ENCODE measurements at regions not wholly inside any gene's neighbourhood (a gene's known extent, or its start where the extent isn't known, plus 50 kb on each side); places are given as distances from the start of the nearest gene placed in this dataset.

DNA sequence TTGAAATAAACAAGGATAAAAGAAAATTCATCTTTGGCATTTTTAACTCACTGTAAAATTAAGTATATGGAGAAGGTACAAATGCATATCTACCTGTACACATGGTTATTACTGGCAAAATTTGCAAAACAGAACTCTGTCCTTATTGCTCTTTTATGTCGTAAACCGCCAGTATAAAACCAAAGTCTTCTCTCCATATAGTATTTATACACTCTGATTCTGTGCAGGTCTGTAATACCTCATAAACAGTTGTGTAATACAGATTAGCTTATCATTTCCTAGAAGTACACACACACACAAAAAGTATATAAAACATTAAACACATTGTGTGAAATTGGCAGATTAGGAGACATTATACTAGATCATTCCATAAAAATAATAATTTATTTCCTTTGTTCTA, 406.6 kb upstream of the ANO3 start:
- H3K9me3 ChIP-seq = no peaks in the 10 kb centered on the region
- no peak overlapping the region for H2AFZ ChIP-seq (ENCODE audit: low read depth)
- WGBS (ENCODE audit: low lambda C conversion rate) = 64% methylated on average over 2 of the region's 2 CpGs
- H4K20me1 ChIP-seq (ENCODE audit: insufficient read depth) = no peaks in the 10 kb centered on the region
- no peak overlapping the region for H3K27ac ChIP-seq (ENCODE audit: low read depth in 2 of 2, low read length in 1 of 2)
- H3K36me3 ChIP-seq (replicated peaks in 1 of 2; ENCODE audit: control insufficient read depth in 1 of 2, insufficient read depth in 2 of 2, low read length in 1 of 2) = no peaks in the 10 kb centered on the region
- DNase-seq = no peak
- no peaks in the 10 kb centered on the region for H3F3A ChIP-seq (replicated peaks; ENCODE audit: insufficient read depth)
- no peaks in the 10 kb centered on the region; a peak in 1 of 4 replicates for H3K4me1 ChIP-seq (ENCODE audit: control insufficient read depth in 1 of 2, insufficient read depth in 2 of 2, low read depth in 1 of 2, low read length in 1 of 2)
- CTCF ChIA-PET = no interaction called here
- no peaks in the 10 kb centered on the region for H3K79me2 ChIP-seq (ENCODE audit: insufficient read depth)
- H3K9ac ChIP-seq = no peak overlapping the region
- H3K4me3 ChIP-seq (ENCODE audit: low read depth in 2 of 2, low read length in 1 of 2) = no peak overlapping the region
- POLR2A ChIA-PET = no interaction called here
- no peak overlapping the region for H3K4me2 ChIP-seq
- H3K9me2 ChIP-seq = no peaks in the 10 kb centered on the region
- H3K27me3 ChIP-seq (ENCODE audit: insufficient read depth) = no peaks in the 10 kb centered on the region
- TF ChIP-seq RCOR1 (IDR thresholded peaks at IDR 0.05; ENCODE audit: low read length) = no peak
- TF ChIP-seq MAX (IDR thresholded peaks at IDR 0.05; ENCODE audit: low read depth) = no peak
- no peak for TF ChIP-seq TAF1 (IDR thresholded peaks at IDR 0.05; ENCODE audit: borderline replicate concordance, low read depth, low read length)
- no peak for TF ChIP-seq EP300 (IDR thresholded peaks at IDR 0.05; ENCODE audit: borderline replicate concordance in 1 of 2, low read depth in 1 of 2, low read length in 1 of 2)

GRCh38 chr11:25927411-25927953, 404.4 kb upstream of the ANO3 start:
- no peaks in the 10 kb centered on the region for H4K20me1 ChIP-seq (ENCODE audit: insufficient read depth)
- H3K36me3 ChIP-seq (replicated peaks in 1 of 2; ENCODE audit: control insufficient read depth in 1 of 2, insufficient read depth in 2 of 2, low read length in 1 of 2) = no peaks in the 10 kb centered on the region
- no peaks in the 10 kb centered on the region for H3K9me2 ChIP-seq
- no peaks in the 10 kb centered on the region for H3F3A ChIP-seq (replicated peaks; ENCODE audit: insufficient read depth)
- no peaks in the 10 kb centered on the region for H3K9me3 ChIP-seq
- no peak overlapping the region for H2AFZ ChIP-seq (ENCODE audit: low read depth)
- H3K27ac ChIP-seq (ENCODE audit: low read depth in 2 of 2, low read length in 1 of 2) = no peak overlapping the region
- H3K4me3 ChIP-seq (ENCODE audit: low read depth in 2 of 2, low read length in 1 of 2) = no peak overlapping the region
- H3K79me2 ChIP-seq (ENCODE audit: insufficient read depth) = no peaks in the 10 kb centered on the region
- no peaks in the 10 kb centered on the region; a peak in 1 of 4 replicates for H3K4me1 ChIP-seq (ENCODE audit: control insufficient read depth in 1 of 2, insufficient read depth in 2 of 2, low read depth in 1 of 2, low read length in 1 of 2)
- no peak overlapping the region for H3K4me2 ChIP-seq
- CTCF ChIA-PET = no interaction called here
- no peaks in the 10 kb centered on the region for H3K27me3 ChIP-seq (ENCODE audit: insufficient read depth)
- POLR2A ChIA-PET = no interaction called here
- TF ChIP-seq, protein P1, sequence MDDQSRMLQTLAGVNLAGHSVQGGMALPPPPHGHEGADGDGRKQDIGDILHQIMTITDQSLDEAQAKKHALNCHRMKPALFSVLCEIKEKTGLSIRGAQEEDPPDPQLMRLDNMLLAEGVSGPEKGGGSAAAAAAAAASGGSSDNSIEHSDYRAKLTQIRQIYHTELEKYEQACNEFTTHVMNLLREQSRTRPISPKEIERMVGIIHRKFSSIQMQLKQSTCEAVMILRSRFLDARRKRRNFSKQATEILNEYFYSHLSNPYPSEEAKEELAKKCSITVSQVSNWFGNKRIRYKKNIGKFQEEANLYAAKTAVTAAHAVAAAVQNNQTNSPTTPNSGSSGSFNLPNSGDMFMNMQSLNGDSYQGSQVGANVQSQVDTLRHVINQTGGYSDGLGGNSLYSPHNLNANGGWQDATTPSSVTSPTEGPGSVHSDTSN (IDR thresholded peaks at IDR 0.05) = no peak
- TF ChIP-seq RAD21 (IDR thresholded peaks at IDR 0.05; ENCODE audit: low read length) = no peak
- no peak for TF ChIP-seq RFX5 (IDR thresholded peaks at IDR 0.05; ENCODE audit: low read length)
- TF ChIP-seq POLR2AphosphoS5 (IDR thresholded peaks at IDR 0.05; ENCODE audit: low read depth, low read length) = no peak
- no peak for TF ChIP-seq EZH2phosphoT487 (IDR thresholded peaks at IDR 0.05; ENCODE audit: borderline replicate concordance, low read depth)
- no peak for TF ChIP-seq NFIC (IDR thresholded peaks at IDR 0.05; ENCODE audit: borderline replicate concordance)
- no peak for TF ChIP-seq SMC3 (IDR thresholded peaks at IDR 0.05; ENCODE audit: low read depth, low read length)
- TF ChIP-seq FOSL2 (IDR thresholded peaks at IDR 0.05; ENCODE audit: borderline replicate concordance, low read depth) = no peak
- H3K9ac ChIP-seq = no peak overlapping the region
- 37% methylated on average over 3 of the region's 3 CpGs for WGBS (ENCODE audit: low lambda C conversion rate)
- no peak for DNase-seq

DNA sequence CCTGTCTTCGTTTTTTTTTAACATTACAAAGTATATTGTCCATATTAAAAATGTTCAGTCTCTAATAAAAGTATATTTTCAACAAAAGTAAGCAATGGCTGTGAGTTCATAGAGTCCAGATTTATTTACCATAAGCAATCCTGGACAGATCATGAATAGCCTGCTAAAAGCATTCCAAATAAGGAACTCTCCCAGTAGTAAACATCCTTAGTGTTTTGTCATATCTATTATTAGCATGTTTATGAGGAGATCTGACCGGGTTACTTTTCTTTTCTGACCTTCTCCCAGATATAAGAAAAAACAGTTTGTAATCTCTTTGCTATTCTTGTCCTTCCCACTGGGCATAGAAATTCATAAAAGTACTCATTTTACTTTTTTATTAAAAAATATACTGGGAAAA, 403.9 kb upstream of the ANO3 start:
- CTCF ChIA-PET = no interaction called here
- H3K4me2 ChIP-seq = no peak overlapping the region
- POLR2A ChIA-PET = no interaction called here
- TF ChIP-seq RCOR1 (IDR thresholded peaks at IDR 0.05; ENCODE audit: low read length) = no peak
- H3K4me3 ChIP-seq (ENCODE audit: low read depth in 2 of 2, low read length in 1 of 2) = no peak overlapping the region
- H3K9me3 ChIP-seq = no peaks in the 10 kb centered on the region
- no peaks in the 10 kb centered on the region for H3K9me2 ChIP-seq
- H3K27ac ChIP-seq (ENCODE audit: low read depth in 2 of 2, low read length in 1 of 2) = no peak overlapping the region
- 16% methylated on average over 2 of the region's 2 CpGs for WGBS (ENCODE audit: low lambda C conversion rate)
- no peaks in the 10 kb centered on the region for H3K79me2 ChIP-seq (ENCODE audit: insufficient read depth)
- no peaks in the 10 kb centered on the region for H4K20me1 ChIP-seq (ENCODE audit: insufficient read depth)
- H3F3A ChIP-seq (replicated peaks; ENCODE audit: insufficient read depth) = no peaks in the 10 kb centered on the region
- no peaks in the 10 kb centered on the region; a peak in 1 of 4 replicates for H3K4me1 ChIP-seq (ENCODE audit: control insufficient read depth in 1 of 2, insufficient read depth in 2 of 2, low read depth in 1 of 2, low read length in 1 of 2)
- H3K27me3 ChIP-seq (ENCODE audit: insufficient read depth) = no peaks in the 10 kb centered on the region
- DNase-seq = no peak
- no peaks in the 10 kb centered on the region for H3K36me3 ChIP-seq (replicated peaks in 1 of 2; ENCODE audit: control insufficient read depth in 1 of 2, insufficient read depth in 2 of 2, low read length in 1 of 2)
- H3K9ac ChIP-seq = no peak overlapping the region
- H2AFZ ChIP-seq (ENCODE audit: low read depth) = no peak overlapping the region

All from SK-N-SH (cell line).